Fibroblast of skin of left biceps (primary cell): ENCODE measurements at regions not wholly inside any gene's neighbourhood (a gene's known extent, or its start where the extent isn't known, plus 50 kb on each side); places are given as distances from the start of the nearest gene placed in this dataset.
"Not testable (repeated sequence)": the region's sequence is repeated elsewhere in the genome, so short reads cannot be mapped to it uniquely, and the experiment has no call there.

Experiments used
- DNase-seq, 2 experiments: peaks; one replicate each; pipeline ENCODE4 v3.0.0-alpha.2; 2013; ENCODE audit warnings: low read depth in 2 of 2

DNA sequence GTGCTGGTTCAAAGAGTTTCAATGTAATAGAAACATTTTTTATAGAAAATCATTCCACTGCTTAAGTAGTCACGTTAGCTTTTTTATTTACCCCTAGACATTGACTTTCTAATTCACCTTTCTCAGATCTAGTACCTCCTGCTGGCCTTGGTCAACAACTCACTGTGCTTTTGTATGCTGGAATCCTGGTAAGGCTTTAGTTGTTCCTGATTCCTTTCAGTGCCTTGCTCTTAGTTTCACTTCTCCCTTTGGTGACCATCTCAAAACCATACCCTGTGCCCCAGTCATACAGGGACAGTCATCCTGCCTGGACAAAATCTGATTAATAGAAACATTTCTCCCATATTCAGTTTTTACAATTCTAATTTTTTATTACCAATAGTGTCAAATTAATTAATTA is 130.2 kb downstream of the GPR37 start:
- no peak for DNase-seq

DNA sequence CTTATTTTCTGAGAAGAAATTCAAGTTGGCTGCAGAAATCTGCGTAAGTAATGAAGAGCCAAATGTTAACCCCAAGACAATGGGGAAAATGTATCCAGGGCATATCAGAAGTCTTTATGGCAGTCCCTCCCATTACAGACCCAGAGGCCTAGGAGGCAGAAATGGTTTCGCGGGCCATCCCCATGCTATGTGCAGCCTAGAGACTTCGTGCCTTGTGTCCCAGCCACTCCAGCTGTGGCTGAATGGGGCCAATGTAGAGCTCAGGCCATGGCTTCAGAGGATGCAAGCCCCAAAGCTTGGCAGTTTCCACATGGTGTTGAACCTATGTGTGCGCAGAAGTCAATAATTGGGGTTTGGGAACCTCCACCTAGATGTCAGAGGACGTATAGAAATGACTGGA is 131.9 kb downstream of the GPR37 start:
- no peak for DNase-seq

DNA sequence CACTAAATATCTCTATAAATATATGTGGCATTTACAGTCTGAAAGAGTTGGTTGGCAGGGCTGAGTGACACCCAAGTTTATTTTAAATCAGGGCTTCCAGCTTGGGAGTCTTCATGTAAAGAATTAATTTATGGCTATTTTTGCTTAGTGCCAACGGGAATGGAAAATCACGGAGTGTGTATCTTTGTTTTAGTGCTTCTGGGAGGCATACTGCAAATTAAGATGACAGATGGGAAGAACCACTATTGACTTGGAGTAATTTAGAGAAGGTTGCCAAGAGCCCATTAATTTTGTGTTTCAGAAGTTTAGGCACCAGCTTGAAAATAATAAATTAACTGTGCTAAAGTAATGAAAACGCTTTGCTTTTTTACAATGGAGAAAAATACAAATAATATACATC is 135.2 kb downstream of the GPR37 start:
- no peak for DNase-seq

DNA sequence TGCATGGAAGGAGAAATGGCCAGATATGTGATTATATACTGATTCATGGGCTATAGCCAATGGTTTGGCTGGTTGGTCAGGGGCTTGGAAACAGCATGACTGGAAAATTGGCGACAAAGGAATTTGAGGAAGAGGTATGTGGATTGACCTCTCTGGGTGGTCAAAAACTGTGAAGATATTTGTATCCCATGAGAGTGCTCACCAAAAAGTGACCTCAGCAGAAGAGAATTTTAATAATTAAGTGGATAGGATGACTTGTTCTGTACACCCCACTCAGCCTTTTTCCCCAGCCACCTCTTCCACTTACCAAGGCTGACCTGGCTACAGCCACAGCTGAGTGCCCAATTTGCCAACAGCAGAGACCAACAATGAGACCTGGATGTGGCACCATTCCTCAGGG is 146.7 kb downstream of the GPR37 start:
- DNase-seq = no peak

DNA sequence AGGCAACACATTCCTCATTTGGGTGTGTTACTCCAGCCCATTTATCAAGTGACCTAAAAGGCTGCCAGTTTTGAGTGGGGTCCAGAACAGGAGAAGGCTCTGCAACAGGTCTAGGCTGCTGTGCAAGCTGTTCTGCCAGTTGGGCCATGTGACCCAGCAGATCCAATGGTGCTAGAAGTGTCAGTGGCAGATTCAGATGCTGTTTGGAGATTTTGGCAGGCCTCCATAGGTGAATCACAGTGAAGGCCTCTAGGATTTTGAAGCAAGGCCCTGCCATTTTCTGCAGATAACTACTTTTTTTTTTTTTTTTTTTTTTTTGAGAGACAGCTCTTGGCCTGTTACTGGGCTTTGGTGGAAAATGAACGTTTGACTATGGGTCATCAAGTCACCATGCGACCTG is 147.5 kb downstream of the GPR37 start:
- DNase-seq = not testable (repeated sequence)

DNA sequence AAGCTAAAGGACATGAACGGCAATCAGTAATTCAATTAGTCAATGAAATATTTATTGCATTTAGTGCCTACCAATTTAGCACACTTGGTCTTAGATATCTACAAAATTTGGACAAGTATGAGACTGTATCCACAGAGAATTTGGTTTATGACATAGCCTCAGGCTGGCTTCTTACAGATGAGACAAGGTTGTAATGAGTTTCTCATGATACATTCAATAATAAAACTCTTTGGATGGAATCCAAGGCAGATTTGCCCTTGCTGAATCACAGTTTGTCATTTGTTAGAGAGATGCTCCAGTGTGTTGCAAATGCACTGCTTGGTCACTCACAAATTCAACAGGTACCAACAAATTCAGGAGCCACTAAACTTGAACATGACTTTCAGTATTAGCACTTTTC is 162.5 kb downstream of the GPR37 start:
- no peak for DNase-seq

DNA sequence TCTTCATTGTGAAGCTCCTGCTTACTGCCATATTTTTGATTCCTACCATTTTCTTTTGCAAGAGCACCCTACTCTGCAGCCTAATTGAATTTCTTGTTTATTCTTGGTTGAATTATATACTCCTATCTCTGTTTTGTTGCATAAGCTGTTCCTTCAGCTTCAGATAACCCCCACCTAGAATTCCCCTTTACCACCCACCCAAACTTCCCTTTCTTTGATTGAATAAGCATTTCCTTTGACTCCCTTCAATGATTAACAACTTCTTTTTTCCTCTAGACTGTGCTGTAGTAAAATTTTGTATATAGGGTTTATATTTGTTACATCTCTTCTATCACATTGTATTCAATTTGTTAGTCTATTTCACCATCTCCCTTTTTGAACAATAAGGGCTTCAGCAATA is 168.1 kb downstream of the GPR37 start:
- no peak for DNase-seq

DNA sequence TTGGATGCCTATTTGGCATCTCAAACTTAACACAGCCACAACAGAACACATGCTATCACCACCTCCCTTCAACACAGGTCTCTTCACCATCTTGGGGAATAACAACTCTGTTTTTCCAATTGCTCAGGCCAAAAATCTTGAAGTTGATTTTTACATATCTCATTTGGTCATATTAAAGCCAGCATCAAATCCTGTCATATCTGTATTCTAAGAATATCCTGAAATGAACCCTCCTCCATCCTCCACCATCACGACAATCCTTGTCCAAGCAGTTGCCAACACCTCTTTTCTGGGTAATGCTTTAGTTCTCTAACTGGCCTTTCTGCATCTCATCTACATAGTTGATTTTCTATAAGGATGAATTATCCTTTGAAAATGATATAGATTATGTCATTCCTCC is 168.7 kb downstream of the GPR37 start:
- DNase-seq = no peak

DNA sequence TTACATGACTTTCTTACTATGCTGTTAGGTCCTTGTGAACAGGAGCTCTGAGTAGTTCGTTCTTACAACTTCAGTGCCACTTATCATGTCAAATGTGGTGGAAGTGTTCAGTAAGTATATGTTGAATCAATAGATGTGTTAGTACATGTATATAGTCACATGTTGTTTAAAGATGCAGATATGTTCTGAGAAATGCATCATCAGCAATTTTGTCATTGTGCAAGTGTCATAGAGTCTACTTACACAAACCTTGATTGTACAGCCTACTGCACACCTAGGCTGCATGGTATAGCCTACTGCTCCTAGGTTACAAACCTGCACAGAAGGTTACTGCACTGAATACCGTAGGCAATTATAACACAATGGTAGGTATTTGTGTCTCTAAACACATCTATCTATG is 174.8 kb downstream of the GPR37 start:
- no peak for DNase-seq

DNA sequence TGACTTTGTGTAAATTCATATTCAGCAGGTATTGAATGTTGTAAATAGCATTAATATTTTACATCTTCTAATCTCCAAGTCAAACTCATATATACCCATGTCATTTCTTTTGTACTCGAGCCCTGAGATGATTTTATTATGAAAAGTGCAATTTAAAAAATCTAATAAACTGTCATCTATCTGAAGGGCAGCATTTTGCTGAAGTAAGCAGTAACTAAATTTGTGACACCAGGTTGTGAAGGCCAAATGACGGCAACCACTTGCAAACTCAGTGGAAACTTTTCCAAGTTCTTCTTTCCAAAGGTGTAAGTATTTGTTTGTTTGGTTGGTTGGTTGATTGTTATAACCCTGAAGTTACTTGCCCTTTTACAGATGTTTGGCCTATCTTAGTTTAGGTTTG is 188.3 kb downstream of the GPR37 start:
- no peak for DNase-seq

DNA sequence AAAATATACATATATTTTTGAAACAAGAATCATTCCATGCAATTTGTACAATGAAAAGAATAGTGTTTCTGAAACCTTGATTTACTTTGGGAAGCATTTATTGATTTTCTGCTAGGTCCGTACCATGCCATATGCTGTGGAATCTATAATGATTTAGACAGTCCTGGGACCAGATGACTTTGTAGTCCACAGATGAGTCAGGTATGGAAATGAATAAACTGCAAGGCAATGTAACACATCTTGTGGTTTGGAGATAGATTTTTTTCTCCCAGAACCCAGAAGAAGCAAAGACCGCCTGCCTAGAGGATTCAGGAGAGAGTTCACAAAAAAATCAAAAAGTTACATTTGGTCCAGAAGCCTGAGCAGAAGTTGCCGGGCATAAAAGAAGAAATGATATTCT is 190.4 kb downstream of the GPR37 start:
- no peak for DNase-seq

DNA sequence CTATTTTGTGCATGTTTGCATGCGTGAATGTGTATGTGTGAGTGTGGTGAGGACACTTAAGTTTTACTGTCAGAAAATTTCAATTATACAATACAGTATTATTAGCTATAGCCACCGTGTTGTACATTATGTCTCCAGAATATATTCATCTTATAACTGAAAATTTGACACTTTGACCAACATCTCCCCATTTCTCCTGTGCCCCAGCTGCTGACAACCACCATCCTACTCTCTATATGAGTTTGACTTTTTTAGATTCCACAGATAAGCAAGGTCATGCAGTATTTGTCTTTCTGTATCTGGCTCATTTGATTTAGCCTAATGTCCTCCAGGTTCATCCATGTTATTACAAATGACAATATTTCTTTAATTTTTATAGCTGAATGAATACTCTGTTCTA is 195.0 kb downstream of the GPR37 start:
- no peak for DNase-seq

DNA sequence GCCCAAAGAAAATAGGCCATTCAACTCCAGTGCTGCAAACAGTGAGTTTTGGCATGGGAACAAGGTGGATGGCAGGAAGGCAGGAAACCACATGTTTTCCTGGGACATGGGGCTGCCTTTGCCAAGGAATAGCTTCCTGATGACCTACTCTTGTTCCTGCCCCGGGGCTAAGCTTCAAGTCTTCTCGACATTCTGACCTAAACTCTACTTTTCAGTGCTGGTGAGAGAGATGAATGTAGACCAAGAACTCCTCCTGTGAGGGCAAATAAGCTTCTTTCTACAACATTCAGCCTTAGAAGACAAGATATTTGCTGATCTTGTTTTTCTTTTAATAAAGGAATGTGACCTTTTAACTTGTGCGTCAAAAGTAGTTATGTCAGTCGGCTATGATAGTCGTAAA is 199.0 kb downstream of the GPR37 start:
- DNase-seq = no peak

DNA sequence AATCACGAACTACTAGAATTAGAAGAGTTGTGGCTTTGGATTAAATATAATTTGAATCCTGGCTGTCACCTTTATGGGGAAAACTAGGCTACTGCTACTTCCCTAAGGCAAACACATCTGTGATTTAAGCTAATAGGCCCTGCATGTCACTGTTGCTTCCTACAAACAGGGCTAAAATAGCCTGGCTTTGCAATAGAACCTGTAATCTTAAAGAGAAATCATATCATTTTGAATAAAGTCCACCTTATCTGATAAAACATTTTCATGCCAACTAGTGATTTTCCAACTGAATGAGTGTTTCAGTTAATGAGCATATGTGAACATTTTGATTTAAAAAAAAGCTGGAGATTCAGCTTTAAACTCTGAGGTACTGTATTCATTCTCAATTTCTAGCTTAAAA is 208.0 kb downstream of the GPR37 start:
- DNase-seq = no peak

DNA sequence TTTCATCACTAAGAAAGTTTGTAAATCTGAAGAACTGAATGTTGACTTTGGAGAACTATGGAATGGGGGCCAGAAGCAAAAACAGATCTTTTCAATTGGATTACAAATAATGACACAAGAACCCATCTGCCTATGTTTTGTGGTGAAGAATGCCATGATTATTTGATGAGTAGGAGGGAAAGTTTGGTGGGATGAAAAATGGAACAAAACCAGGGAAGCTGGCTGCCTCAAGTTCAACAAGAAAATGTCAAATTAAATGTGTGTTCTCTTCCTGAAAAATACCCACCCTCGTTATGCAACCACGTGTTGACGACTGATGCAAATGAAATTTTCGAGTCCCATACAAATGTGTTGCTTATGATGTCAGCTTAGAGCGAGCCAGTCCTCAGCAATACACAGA is 208.5 kb downstream of the GPR37 start:
- DNase-seq = no peak

DNA sequence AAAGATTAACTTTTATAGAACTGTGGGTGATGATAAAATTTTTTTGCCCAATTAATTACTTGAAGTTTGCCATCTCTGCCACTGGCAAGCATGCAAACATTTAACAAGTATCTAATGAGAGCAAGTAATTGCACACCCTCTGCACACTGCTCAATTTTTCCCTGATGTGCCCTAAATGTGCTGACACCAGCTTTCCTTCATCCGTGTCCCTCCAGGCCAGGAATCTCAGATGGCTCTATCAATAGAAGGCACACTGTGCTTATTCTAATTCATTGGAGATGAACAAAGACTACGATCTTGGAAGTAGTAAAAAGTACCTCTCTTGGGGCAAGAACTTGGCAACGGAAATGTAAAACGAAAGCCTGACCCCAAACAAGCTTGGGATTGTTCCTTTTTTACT is 212.1 kb downstream of the GPR37 start:
- no peak for DNase-seq

DNA sequence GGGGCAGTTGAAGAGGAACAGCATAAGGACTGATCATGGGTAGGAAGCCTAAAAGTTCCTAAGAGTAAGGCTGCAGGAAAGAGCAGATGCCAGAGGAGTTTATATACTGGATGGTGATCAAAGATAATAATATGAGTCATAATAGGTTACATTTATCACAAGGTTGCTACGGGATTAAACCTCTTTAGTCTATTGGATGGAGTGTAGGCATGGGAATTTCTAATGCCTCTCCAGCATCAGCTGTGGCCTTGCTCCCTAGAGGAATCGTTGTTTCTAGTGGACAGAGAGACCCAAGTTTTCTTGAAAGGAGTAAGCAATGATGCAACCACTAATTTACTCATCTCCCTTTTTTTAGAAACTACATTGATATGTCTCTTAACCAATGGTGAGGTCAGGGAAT is 213.4 kb downstream of the GPR37 start:
- no peak for DNase-seq

DNA sequence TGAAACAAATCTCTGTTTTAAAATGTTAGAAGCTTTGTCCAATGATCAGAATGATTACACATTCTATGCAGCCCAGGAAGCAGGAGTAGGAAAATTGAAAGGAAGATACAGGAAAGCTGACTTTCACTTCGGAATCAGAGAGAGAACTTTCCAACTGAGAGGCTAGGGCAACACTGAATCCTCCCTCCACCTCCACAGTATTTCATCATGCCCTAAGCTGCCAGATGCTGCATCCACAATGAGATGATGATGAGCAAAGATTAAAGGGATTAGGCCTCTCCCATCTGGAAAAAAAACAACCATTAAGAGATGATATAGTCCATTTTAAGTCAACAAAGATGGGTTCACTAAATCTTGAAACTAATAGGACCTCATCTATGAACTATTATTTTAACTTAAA is 215.6 kb downstream of the GPR37 start:
- no peak for DNase-seq

DNA sequence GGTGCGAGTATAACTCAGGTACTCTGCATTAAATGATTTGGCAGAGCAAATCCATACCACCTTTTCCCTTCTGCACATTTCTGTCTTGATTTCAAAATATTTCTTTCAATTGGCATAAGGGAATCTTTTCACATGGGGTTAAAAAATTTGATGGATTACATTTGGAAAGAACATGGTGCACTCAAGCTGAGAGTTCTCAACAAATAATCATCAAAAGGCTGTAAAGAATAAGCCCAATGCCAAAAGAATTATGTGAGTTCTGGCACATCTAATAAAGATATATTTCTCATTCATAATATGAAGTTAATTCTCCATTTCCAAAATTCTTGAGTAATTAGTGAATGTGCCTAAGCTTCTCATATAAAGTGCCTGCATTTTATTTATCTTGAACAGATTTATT is 223.1 kb downstream of the GPR37 start:
- no peak for DNase-seq

DNA sequence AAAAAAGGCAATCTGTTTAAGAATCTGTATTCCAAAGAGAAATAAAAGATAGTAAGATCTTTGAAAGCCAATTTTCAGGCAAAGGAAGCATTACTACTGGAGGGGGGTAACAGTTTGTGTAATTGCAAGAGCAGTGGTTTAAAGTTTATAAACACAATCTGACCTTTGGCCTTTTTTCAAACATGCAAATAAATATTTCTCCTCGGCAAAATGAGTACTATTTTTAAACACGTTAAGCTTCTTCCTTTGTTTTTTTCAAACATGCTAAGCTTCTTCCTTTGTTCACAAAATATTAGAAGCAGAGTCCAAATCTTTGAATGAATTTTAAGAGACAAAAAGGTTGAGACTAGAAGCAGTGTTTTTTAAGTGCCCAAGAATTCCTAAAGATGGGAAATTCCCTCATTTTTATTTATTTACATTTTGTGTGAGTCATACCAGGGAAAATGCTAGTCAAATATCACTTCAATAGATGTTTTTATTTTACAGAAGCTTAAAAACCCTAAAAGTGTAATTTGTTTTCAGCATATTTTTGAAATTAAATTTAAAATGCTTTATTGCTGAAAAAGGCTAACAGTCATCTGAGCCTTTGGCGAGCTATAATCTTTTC is 229.3 kb downstream of the GPR37 start:
- DNase-seq = no peak

DNA sequence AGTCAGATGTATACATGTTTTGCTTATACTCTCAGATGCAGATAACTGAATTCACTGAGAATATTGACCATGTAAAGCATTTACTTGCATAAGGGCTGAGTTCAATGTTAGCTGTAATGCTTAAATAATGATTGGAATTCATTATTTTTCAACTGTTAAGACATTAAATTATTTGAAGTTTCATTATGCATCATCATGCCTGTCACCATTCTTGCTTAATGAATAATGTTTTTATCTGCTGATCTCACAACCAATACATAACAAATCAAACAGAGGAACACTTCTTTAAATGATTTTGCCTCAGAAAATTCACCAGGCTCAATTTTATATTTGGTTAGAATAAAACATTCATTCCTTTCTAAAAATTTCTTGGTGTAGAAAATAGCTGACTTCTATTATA is 233.4 kb downstream of the GPR37 start:
- DNase-seq = no peak

DNA sequence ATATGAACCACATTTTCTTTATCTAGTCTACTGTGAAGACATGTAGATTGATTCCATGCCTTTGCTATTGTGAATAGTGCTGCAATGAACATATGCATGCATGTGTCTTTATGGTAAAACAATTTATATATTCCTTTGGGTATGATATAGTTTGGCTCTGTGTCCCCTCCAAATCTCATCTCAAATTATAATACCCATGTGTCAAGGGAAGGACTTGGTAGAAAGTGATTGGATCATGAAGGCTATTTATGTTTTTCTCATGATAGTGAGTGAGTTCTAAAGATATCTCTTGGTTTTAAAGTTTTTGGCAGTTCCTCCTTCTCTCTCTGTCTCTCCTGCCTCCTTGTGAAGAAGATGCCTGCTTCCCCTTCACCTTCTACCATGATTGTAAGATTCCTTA is 248.7 kb downstream of the GPR37 start:
- DNase-seq = no peak

DNA sequence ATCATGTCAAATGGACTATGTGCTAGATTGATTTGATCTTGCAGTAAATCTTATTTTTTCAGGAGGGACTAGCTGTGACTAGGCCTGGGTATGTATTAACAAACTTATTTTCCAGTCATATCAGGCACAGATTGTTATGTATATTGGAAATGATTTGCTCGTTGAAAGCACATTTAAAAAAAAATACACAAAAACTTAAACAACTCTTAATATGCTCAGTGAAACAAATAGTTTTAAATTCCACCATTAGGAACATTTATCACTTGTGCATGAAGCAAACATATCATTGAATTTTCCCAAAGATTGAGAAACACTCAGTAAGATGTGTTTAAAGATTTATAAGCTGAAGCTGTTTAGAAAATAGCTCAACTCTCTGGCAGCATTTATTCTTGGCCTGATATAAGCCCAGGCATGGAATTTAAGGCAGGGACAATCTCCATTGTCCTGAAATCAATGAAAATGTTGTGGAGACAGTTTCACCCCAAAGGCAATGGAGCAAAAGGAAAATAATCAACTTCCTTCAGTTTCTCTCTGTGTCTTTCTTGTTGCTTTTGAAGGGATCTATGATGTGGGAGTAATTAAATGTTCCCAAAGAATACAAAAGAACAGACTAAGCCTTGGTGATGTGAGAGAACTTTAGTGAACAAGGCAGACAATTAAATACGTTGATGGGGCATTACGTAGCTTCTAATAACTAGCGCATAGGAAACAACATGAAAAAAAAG is 250.3 kb downstream of the GPR37 start:
- DNase-seq = no peak

DNA sequence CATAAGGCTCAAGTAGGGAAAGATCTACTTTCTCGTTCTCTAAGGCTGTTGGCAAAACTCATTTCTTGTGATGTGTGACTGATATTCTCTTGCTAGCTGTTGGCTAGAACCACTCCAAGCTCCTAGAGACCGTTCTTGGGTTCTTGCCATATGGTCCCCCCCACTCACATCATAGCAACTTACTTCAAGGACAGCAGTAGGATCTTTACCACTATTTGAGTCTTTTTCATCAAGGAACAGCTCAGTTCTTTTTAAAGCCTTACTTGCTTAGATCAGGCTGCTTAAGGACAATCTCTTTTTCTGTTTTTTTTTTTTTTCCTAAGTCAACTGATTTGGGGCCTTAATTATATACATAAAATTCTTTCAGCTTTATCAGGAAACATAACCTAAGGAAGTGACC is 251.1 kb downstream of the GPR37 start:
- DNase-seq = no peak
